HUDEP-2 (cell line): ENCODE measurements at regions not wholly inside any gene's neighbourhood (a gene's known extent, or its start where the extent isn't known, plus 50 kb on each side); places are given as distances from the start of the nearest gene placed in this dataset.

Experiments
- DNase-seq, 76 experiments: peaks; one replicate each; lab custom pipeline; 2025; ENCODE audit not compliant: unreplicated experiment in 76 of 76; lab: John Stamatoyannopoulos, UW

DNA sequence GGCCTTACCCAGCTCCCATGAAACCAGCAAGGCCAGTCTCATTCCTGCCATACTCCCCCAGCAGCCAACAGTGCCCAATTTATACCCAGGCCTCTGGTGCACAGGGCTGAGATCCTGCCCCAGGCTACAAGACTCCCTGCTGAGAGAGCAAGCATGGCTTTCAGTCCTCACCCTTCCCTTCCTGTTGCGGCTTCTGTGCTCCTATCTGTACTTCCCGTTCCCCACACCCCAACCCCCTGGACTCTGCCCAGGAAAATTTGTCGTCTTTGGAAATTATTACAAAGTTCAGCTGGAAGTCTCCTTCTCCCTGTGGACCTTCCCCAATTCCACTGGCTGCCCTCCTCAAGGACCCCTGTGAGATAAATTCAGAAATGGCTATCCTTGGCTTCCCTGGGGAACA is 84.1 kb upstream of the GK2 start:
- no peak for DNase-seq

GRCh38 chr4:79489506-79489905 is 81.5 kb upstream of the GK2 start:
- no peak for DNase-seq

- no peak for DNase-seq
Measured at GRCh38 chr4:79476196-79476595, 68.2 kb upstream of the GK2 start.

DNA sequence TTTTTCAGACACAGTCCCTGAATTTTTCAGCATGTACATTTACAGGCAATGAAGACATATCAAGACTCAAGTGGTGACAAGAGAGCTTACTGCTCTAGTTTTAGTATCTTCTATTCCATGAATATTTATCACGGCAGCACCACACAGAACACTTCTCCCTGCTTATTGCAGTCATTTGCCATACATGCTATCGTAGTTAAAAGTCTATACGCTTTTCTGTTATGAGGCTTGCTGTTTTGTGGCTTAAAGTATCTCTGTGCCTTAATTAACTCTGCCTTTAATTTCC is 65.4 kb upstream of the GK2 start:
- no peak for DNase-seq

DNA sequence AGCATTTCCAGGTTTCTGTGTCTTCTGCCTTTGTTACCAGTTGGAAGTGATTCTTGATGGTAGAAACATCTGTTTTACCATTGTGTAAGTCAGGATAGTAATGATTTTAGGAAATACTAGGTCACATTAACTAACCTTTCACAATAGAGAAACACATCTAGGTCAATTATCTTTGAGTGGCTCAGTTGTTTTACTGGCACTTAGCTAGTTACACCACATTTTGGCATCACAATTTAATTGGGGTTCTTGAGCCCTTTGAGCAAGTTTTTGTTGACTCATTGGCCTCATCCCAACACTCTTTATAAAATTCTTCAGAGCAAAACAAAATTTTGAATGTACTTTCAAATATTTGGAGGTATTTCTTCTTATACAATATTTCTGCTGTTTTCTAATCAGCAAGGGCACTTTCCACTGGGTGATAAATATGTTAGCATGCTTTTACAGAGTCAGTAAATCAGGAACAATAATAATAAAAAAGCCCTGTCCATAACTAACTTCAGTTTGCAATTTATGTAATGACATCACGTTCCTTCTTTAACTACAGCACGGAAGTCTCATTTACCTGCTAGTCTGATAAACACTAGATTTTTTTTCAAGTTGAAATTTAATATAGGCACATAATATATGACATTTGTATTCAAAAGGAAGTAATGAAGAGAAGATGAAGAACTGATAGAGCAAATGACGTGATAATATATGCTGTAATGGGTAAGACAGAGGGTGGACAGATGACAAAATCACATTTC is 64.8 kb upstream of the GK2 start:
- DNase-seq, result no peak

GRCh38 chr4:79472036-79472435 is 64.0 kb upstream of the GK2 start:
- DNase-seq, result no peak

DNA sequence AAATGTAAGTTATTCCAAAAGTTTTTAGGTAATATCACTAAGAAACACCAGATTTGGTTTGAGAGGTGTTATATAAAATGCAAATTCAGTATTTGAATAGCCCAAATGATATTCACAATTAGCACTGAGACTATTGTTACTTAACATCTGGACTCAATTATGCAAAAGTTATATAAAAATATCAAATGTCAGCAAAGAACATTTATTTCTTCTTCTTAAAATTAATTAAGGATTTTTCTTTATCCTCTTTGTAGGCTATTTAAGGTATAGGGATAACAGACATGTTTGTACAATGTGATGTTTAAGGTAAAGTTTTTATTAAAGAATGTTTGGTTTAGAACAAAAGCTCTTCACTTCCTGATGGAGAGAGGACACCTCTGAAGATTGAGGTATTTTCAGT is 63.3 kb upstream of the GK2 start:
- no peak for DNase-seq

DNA sequence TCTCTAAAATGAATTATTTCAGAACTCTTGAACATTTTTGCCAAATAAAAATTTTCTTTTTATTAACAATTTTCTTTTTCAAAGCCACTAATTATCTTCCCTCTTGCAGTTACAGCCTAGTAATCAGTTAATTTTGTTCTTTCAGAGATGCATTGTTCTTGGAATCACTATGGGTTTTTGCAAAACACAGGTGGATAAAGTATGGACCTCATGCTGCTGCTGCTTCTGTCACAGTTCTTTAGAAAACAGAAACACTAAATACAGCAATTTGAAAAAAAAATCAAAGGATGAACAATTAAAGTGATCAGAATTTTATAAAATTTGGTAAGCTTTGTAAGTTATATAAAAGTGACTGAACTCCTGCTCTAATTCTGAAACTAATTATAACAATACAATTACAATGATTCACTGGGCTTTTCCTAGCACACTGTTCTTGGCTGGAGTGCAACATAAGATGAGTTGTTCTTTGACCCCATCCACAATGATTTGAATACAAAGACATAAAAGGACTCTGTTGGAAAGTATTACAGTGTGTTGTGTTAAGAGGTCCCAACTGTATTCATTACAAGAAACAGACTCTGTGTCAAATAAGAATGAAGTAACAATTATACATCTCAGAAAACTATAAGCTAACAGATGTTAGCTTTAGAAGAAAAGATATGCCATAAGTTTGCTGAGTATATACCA is 59.4 kb upstream of the GK2 start:
- no peak for DNase-seq

DNA sequence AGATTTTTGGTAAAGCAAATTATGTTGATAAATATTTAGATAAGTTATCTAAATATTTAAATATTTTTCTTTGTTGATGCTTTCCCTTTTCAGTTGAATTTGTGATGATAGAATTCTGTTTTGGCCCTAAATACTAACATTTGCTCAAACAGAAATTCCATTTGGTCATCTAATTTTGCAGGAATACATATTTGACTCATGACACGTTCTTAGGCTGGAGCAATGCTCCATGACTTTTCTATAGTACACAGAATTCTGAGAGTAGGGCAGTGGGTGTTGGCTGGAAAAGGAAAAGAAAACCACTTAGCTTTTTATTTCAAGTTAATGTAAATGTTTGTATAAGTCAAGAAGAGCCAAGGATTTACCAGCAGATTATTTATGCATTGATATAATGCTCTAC is 58.6 kb upstream of the GK2 start:
- DNase-seq, result no peak
